Psoas muscle (tissue), 7 donors: ENCODE measurements at regions not wholly inside any gene's neighbourhood (a gene's known extent, or its start where the extent isn't known, plus 50 kb on each side); places are given as distances from the start of the nearest gene placed in this dataset.

Experiments used
- ATAC-seq, 4 donors: fragments of 200-7000 bp; cut with Tn5 transposase; one replicate each; pipeline ENCODE4 v1.9.1; 2020; ENCODE audit warnings: moderate library complexity in 3 of 4, mild to moderate bottlenecking in 2 of 4
- DNase-seq, 2 donors: peaks; one replicate each; pipeline ENCODE4 v3.0.0-alpha.2; 2020
- H3K27ac ChIP-seq: fragments of 200-600 bp; one replicate; pipeline ENCODE4 v1.8.0; 2022
- H3K27me3 ChIP-seq, 3 donors: fragments of 200-600 bp in 1 of 3; one replicate each; pipeline versions ENCODE4 v1.6.1 to v1.8.0; 2013 to 2022; ENCODE audit warnings: low read length in 2 of 3, mild to moderate bottlenecking in 2 of 3, moderate library complexity in 1 of 3; ENCODE audit not compliant: insufficient read depth in 3 of 3
- H3K36me3 ChIP-seq, 2 donors: fragments of 200-600 bp in 1 of 2; one replicate each; pipeline versions ENCODE4 v1.6.1 to v1.8.0; 2013 to 2022; ENCODE audit warnings: low read depth in 1 of 2, mild to moderate bottlenecking in 1 of 2, moderate library complexity in 1 of 2; ENCODE audit not compliant: insufficient read depth in 1 of 2
- H3K4me1 ChIP-seq: fragments of 200-600 bp; one replicate; pipeline ENCODE4 v1.8.0; 2022
- H3K4me3 ChIP-seq: fragments of 200-600 bp; one replicate; pipeline ENCODE4 v1.8.0; 2022; ENCODE audit warnings: mild to moderate bottlenecking
- H3K9me3 ChIP-seq: fragments of 200-600 bp; one replicate; pipeline ENCODE4 v1.8.0; 2022
- CTCF ChIP-seq: fragments of 200-600 bp; IDR thresholded peaks from one replicate; pipeline ENCODE4 v1.8.0; 2022; ENCODE audit warnings: antibody characterized with exemption
- WGBS, 3 donors: extraction: QIAGEN DNeasy Blood & Tissue Kit; methylation state at CpG; one replicate each; pipeline versions ENCODE4 v1.1.6 to v1.1.7; 2013; 5-methylcytosine and 5-hydroxymethylcytosine counted together
- intact Hi-C, 2 donors: fragments of 100-400 bp; cut with DNase I; formaldehyde crosslinking; loops; one replicate each; pipeline versions ENCODE4 v1.11.0 to v1.14.2; 2022
- donor health status: healthy with polysubstance abuse.
- donor health status: DM: no; HTN: no; CAD: no; lungs with moderate emphysema.
- donor health status: Bipolar disorder and iron deficiency.
- donor health status: healthy.
- donor health status: DM: yes; HTN: yes; CAD: no.
- donor health status: DM: no; HTN: no; CAD: no.
- donor health status: DM: yes; HTN: yes; CAD: no.

- TF ChIP-seq CTCF: no peak
- H3K4me1 ChIP-seq: no peaks in the 10 kb centered on the region
- 67 to 76% (median 73%) methylated on average over 2 of the region's 2 CpGs for WGBS, 3 donors
- DNase-seq (no peak), ATAC-seq (no peak)
- no peaks in the 10 kb centered on the region for H3K9me3 ChIP-seq
- H3K27me3 ChIP-seq: no peaks in the 10 kb centered on the region
- H3K27ac ChIP-seq: no peak overlapping the region
- no peaks in the 10 kb centered on the region for H3K36me3 ChIP-seq
- H3K4me3 ChIP-seq: no peak overlapping the region
- intact Hi-C loops: no loop called here
Measured at GRCh38 chr5:51816427-51816826, 433.2 kb downstream of the ISL1 start.

- TF ChIP-seq CTCF: no peak
Measured at GRCh38 chr5:51821697-51822096, 438.4 kb downstream of the ISL1 start.

GRCh38 chr5:51829230-51829629 lies 446.0 kb downstream of the ISL1 start:
- H3K27ac ChIP-seq: no peak overlapping the region

More at GRCh38 chr5:51821697-51822096, 438.4 kb downstream of the ISL1 start:
- H3K4me1 ChIP-seq: no peaks in the 10 kb centered on the region
- DNase-seq (no peak), ATAC-seq (no peak)
- 70 to 74% (median 72%) methylated on average over 3 of the region's 3 CpGs for WGBS, 3 donors
- H3K36me3 ChIP-seq: no peaks in the 10 kb centered on the region
- intact Hi-C loops: no loop called here
- no peaks in the 10 kb centered on the region for H3K9me3 ChIP-seq
- H3K4me3 ChIP-seq: no peak overlapping the region
- no peak overlapping the region for H3K27ac ChIP-seq
- no peaks in the 10 kb centered on the region for H3K27me3 ChIP-seq

GRCh38 chr5:51829691-51830090 lies 446.4 kb downstream of the ISL1 start:
- H3K36me3 ChIP-seq: no peaks in the 10 kb centered on the region
- no peak for TF ChIP-seq CTCF
- no peaks in the 10 kb centered on the region for H3K4me1 ChIP-seq
- H3K4me3 ChIP-seq: no peak overlapping the region
- no peaks in the 10 kb centered on the region for H3K9me3 ChIP-seq
- no peak overlapping the region for H3K27ac ChIP-seq
- intact Hi-C loops: no loop called here
- DNase-seq (no peak), ATAC-seq (no peak)
- no peaks in the 10 kb centered on the region for H3K27me3 ChIP-seq

More at GRCh38 chr5:51829230-51829629, 446.0 kb downstream of the ISL1 start:
- intact Hi-C loops: no loop called here
- Histone ChIP-seq H3K4me3 (no peak overlapping the region), H3K4me1 (no peaks in the 10 kb centered on the region), H3K9me3 (no peaks in the 10 kb centered on the region), H3K36me3 (no peaks in the 10 kb centered on the region), H3K27me3 (no peaks in the 10 kb centered on the region)
- DNase-seq (no peak), ATAC-seq (no peak)
- no peak for TF ChIP-seq CTCF
- 64 to 75% (median 70%) methylated on average over 2 of the region's 2 CpGs for WGBS, 3 donors

- DNase-seq (no peak), ATAC-seq (no peak)
- 81 to 86% (median 82%) methylated on average over 5 of the region's 5 CpGs for WGBS, 3 donors
- Histone ChIP-seq H3K27ac (no peak overlapping the region), H3K4me1 (no peaks in the 10 kb centered on the region), H3K4me3 (no peak overlapping the region), H3K9me3 (no peaks in the 10 kb centered on the region), H3K27me3 (no peaks in the 10 kb centered on the region), H3K36me3 (no peaks in the 10 kb centered on the region)
- no peak for TF ChIP-seq CTCF
- intact Hi-C loops: no loop called here
Measured at GRCh38 chr5:51832934-51833470, 449.8 kb downstream of the ISL1 start.
